ENCODE measurements at regions not wholly inside any gene's neighbourhood (a gene's known extent, or its start where the extent isn't known, plus 50 kb on each side); places are given as distances from the start of the nearest gene placed in this dataset.

GRCh38 chrX:37918703-37919102, 71.3 kb upstream of the DYNLT3 start:
- FAIRE-seq (no peak), DNase-seq (ENCODE audit: low read depth in 1 of 2, low spot score in 2 of 2) (no peak)
- Histone ChIP-seq H3K4me1 (replicated peaks in 1 of 4; ENCODE audit: control insufficient read depth in 3 of 4, insufficient read depth in 4 of 4, low read length in 3 of 4) (no peaks in the 10 kb centered on the region), H3K4me3 (ENCODE audit: extremely low read depth in 1 of 4, insufficient read depth in 2 of 4, low read depth in 3 of 4, low read length in 4 of 4) (no peak overlapping the region), H2AFZ (ENCODE audit: low read length) (no peak overlapping the region), H3K4me2 (ENCODE audit: insufficient read depth in 1 of 2, low read depth in 2 of 2, low read length in 2 of 2) (no peak overlapping the region), H3K9ac (replicated peaks in 1 of 4; ENCODE audit: extremely low read depth in 1 of 4, low read depth in 3 of 4, low read length in 3 of 4) (no peak overlapping the region), H4K20me1 (replicated peaks in 1 of 2; ENCODE audit: control insufficient read depth in 1 of 2, insufficient read depth in 2 of 2, low read length in 2 of 2) (no peaks in the 10 kb centered on the region), H3K27me3 (replicated peaks in 1 of 4; ENCODE audit: control insufficient read depth in 3 of 4, extremely low read depth in 1 of 4, insufficient read depth in 3 of 4, low read length in 3 of 4) (no peaks in the 10 kb centered on the region), H3K14ac (ENCODE audit: insufficient read length) (no peak overlapping the region), H3K9me3 (ENCODE audit: insufficient read depth in 2 of 2, low read depth in 1 of 2, low read length in 1 of 2) (peaks cover 5 to 9% of the 10 kb centered on the region in 2 experiments; a peak in 1 of 4 replicates), H3K23ac (ENCODE audit: insufficient read length) (no peak overlapping the region), H3K79me2 (ENCODE audit: control insufficient read depth in 1 of 2, insufficient read depth in 2 of 2, low read length in 2 of 2) (no peaks in the 10 kb centered on the region), H4K91ac (replicated peaks; ENCODE audit: insufficient read length, low read length) (no peak overlapping the region), H2BK5ac (ENCODE audit: low read depth, low read length) (no peak overlapping the region), H2BK12ac (ENCODE audit: low read depth, low read length) (no peak overlapping the region), H4K8ac (ENCODE audit: extremely low read depth, insufficient read depth, low read length) (no peak overlapping the region), H4K5ac (ENCODE audit: insufficient read length, low read depth, low read length) (no peak overlapping the region), H3K27ac (ENCODE audit: low read depth, low read length) (no peak overlapping the region), H3K4ac (replicated peaks; ENCODE audit: insufficient read length, low read depth, low read length) (no peak overlapping the region), H2BK15ac (ENCODE audit: low read length) (no peak overlapping the region), H3K23me2 (ENCODE audit: low read depth, low read length) (no peaks in the 10 kb centered on the region), H3K36me3 (ENCODE audit: control insufficient read depth in 2 of 4, insufficient read depth in 4 of 4, low read length in 3 of 4) (no peaks in the 10 kb centered on the region), H3K18ac (ENCODE audit: extremely low read depth, low read length) (no peak overlapping the region), H3K56ac (replicated peaks; ENCODE audit: insufficient read length, low read depth, low read length) (no peak overlapping the region), H3K79me1 (ENCODE audit: low read depth, low read length) (no peaks in the 10 kb centered on the region), H2AK5ac (ENCODE audit: low read depth, low read length) (no peak overlapping the region), H2BK20ac (ENCODE audit: low read length) (no peak overlapping the region), H2BK120ac (replicated peaks; ENCODE audit: low read depth, low read length) (no peak overlapping the region)
- WGBS, 2 experiments (ENCODE audit: extremely low coverage in 1 of 2, insufficient coverage in 1 of 2, insufficient read length in 1 of 2, insufficient replicate concordance in 2 of 2, low coverage in 1 of 2, low lambda C conversion rate in 2 of 2, missing lambda C conversion rate in 1 of 2): 100% methylated on average over 2 of the region's 2 CpGs; no CpG with 5 or more reads in 1 of the 2 experiments
- ChIA-PET CTCF (ENCODE audit: partially characterized antibody) (interaction anchor here (1.7 kb wide), 1 partner anchor 13 kb away, joined by 7 read pairs; no protein-coding TSS in a partner anchor), POLR2A (ENCODE audit: partially characterized antibody) (no interaction called here)
- TF ChIP-seq, protein P1, sequence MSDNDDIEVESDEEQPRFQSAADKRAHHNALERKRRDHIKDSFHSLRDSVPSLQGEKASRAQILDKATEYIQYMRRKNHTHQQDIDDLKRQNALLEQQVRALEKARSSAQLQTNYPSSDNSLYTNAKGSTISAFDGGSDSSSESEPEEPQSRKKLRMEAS (IDR thresholded peaks at IDR 0.05): no peak
- TF ChIP-seq JUN (IDR thresholded peaks at IDR 0.05; ENCODE audit: low read depth, low read length): no peak
- TF ChIP-seq KDM1A (IDR thresholded peaks at IDR 0.05; ENCODE audit: borderline replicate concordance, low read length): no peak
- no peak for TF ChIP-seq CEBPB (IDR thresholded peaks at IDR 0.05; ENCODE audit: low read depth, low read length)
- no peak for TF ChIP-seq HDAC6 (IDR thresholded peaks at IDR 0.05; ENCODE audit: low read depth, low read length)
- TF ChIP-seq SIN3A (conservative IDR thresholded peaks at IDR 0.05 in 1 of 2, IDR thresholded peaks at IDR 0.05 in 1 of 2; ENCODE audit: low read depth in 1 of 2, low read length in 2 of 2): no peak
- no peak for TF ChIP-seq GTF2F1 (IDR thresholded peaks at IDR 0.05; ENCODE audit: borderline replicate concordance, low read depth, low read length)
- no peak for TF ChIP-seq CBX8 (IDR thresholded peaks at IDR 0.05; ENCODE audit: borderline replicate concordance, low read depth, low read length)
- no peak for TF ChIP-seq ATF2 (IDR thresholded peaks at IDR 0.05; ENCODE audit: low read length)
- TF ChIP-seq SUZ12 (IDR thresholded peaks at IDR 0.05; ENCODE audit: low read length): no peak
- TF ChIP-seq, protein P2, sequence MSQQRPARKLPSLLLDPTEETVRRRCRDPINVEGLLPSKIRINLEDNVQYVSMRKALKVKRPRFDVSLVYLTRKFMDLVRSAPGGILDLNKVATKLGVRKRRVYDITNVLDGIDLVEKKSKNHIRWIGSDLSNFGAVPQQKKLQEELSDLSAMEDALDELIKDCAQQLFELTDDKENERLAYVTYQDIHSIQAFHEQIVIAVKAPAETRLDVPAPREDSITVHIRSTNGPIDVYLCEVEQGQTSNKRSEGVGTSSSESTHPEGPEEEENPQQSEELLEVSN (IDR thresholded peaks at IDR 0.05): no peak
- no peak for TF ChIP-seq BACH1 (IDR thresholded peaks at IDR 0.05; ENCODE audit: low read length)
- no peak for TF ChIP-seq SRF (IDR thresholded peaks at IDR 0.05; ENCODE audit: low read depth, low read length)
